HL-60/S4 (cell line): ENCODE measurements at regions not wholly inside any gene's neighbourhood (a gene's known extent, or its start where the extent isn't known, plus 50 kb on each side); places are given as distances from the start of the nearest gene placed in this dataset.

Experiments used
- in situ Hi-C: fragments of 300-500 bp; cut with MboI; formaldehyde crosslinking; loops from 2 replicates; pipeline ENCODE4 v1.14.3; 2022; ENCODE audit warnings: low sequenced_read_pairs

DNA sequence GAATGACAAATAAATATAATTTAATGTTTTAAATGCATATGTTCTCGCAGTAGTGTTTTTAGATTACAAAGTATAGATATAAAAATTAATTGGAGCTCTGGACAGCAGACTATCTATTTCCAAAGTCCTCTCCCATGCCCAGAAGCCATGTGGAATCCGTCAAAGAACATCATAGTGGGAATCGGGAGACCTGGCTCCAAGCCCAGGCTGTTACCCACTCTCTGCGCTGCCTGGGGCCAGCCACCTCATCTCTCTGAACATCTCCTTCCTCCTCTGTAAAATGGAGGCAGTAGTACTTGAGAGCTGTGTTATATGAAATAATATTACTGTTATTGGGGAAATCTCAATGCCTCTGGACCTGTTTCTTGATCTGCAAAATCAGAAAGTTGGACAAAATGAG lies 58.1 kb upstream of the SLC30A5 start:
- in situ Hi-C loops = no loop called here

GRCh38 chr5:69038539-69038938 lies 55.3 kb upstream of the SLC30A5 start:
- in situ Hi-C loops = no loop called here

DNA sequence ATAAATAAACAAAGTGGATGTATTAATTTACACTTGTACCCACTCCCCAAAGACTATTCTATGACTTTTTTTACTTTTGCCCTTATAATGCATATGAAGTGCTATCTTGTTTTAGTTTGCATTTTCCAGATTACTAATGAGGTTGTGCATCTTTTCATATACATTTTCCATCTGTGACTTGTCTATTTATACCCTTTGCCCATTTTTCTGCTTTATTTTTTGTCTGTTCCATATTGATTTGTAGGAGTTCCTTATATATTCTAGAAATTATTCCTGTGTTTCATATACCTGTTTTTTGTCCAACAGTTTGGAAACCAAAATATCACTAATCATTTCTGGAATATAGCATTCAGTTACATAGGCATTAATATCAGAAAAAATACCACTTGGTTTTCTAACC lies 54.0 kb upstream of the SLC30A5 start:
- in situ Hi-C loops = no loop called here

GRCh38 chr5:69042500-69042899 lies 51.3 kb upstream of the SLC30A5 start:
- in situ Hi-C loops = no loop called here

GRCh38 chr5:69042915-69043654 lies 50.7 kb upstream of the SLC30A5 start:
- in situ Hi-C loops = no loop called here

- in situ Hi-C loops = no loop called here
These were observed 50.2 kb upstream of the SLC30A5 start for GRCh38 chr5:69043655-69043996.
